ENCODE measurements at regions not wholly inside any gene's neighbourhood (a gene's known extent, or its start where the extent isn't known, plus 50 kb on each side); places are given as distances from the start of the nearest gene placed in this dataset.

DNA sequence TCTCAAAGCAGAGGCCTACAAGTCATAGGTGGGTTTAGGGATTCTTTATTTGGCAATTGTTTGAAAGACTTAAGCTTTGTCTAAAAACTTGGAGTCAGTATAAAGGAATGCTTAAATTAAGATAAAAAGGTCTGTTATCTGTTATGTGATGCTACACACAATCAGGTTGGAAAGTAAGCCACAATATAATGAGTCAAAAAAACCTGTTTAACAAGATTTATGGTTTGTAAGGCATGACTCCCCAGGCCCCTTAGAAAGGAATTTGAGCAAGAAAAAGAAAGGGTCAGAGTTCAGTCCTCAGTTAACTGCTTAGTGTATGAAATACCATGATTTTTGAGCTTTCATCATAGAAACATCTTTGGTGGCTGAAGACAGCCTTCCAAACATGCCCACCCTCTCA, 66.8 kb upstream of the HMGN3 start (continued):
- TF ChIP-seq, protein P1, sequence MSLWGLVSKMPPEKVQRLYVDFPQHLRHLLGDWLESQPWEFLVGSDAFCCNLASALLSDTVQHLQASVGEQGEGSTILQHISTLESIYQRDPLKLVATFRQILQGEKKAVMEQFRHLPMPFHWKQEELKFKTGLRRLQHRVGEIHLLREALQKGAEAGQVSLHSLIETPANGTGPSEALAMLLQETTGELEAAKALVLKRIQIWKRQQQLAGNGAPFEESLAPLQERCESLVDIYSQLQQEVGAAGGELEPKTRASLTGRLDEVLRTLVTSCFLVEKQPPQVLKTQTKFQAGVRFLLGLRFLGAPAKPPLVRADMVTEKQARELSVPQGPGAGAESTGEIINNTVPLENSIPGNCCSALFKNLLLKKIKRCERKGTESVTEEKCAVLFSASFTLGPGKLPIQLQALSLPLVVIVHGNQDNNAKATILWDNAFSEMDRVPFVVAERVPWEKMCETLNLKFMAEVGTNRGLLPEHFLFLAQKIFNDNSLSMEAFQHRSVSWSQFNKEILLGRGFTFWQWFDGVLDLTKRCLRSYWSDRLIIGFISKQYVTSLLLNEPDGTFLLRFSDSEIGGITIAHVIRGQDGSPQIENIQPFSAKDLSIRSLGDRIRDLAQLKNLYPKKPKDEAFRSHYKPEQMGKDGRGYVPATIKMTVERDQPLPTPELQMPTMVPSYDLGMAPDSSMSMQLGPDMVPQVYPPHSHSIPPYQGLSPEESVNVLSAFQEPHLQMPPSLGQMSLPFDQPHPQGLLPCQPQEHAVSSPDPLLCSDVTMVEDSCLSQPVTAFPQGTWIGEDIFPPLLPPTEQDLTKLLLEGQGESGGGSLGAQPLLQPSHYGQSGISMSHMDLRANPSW (CRISPR knock-in tag; conservative IDR thresholded peaks at IDR 0.05; ENCODE audit: low read depth), result no peak
- TF ChIP-seq, protein P2, sequence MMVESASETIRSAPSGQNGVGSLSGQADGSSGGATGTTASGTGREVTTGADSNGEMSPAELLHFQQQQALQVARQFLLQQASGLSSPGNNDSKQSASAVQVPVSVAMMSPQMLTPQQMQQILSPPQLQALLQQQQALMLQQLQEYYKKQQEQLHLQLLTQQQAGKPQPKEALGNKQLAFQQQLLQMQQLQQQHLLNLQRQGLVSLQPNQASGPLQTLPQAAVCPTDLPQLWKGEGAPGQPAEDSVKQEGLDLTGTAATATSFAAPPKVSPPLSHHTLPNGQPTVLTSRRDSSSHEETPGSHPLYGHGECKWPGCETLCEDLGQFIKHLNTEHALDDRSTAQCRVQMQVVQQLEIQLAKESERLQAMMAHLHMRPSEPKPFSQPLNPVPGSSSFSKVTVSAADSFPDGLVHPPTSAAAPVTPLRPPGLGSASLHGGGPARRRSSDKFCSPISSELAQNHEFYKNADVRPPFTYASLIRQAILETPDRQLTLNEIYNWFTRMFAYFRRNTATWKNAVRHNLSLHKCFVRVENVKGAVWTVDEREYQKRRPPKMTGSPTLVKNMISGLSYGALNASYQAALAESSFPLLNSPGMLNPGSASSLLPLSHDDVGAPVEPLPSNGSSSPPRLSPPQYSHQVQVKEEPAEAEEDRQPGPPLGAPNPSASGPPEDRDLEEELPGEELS (CRISPR knock-in tag; IDR thresholded peaks at IDR 0.05), result no peak
- TF ChIP-seq ZNF396 (CRISPR knock-in tag; IDR thresholded peaks at IDR 0.05; ENCODE audit: borderline replicate concordance), result no peak
- TF ChIP-seq, protein P3, sequence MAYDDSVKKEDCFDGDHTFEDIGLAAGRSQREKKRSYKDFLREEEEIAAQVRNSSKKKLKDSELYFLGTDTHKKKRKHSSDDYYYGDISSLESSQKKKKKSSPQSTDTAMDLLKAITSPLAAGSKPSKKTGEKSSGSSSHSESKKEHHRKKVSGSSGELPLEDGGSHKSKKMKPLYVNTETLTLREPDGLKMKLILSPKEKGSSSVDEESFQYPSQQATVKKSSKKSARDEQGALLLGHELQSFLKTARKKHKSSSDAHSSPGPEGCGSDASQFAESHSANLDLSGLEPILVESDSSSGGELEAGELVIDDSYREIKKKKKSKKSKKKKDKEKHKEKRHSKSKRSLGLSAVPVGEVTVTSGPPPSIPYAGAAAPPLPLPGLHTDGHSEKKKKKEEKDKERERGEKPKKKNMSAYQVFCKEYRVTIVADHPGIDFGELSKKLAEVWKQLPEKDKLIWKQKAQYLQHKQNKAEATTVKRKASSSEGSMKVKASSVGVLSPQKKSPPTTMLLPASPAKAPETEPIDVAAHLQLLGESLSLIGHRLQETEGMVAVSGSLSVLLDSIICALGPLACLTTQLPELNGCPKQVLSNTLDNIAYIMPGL (CRISPR knock-in tag; IDR thresholded peaks at IDR 0.05), result no peak

DNA sequence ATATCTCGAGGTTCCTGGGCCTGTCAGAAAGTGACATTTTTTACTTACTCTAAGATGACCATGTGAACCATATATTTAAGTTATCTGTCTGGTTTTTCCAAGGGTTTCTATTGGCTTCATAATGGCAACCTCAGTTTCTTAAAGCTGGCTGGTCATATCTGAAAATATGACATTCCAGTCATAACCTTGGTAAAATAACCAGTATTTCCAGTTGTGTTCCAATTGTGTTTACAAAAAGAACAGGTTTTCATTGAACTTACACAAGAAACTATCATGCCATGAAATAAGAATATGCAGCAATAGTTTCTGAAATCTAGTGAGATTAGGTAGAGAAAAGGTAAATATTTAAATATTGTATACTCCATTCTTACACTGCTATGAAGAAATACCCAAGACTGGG, 61.7 kb upstream of the HMGN3 start:
- CTCF ChIA-PET, result no interaction called here

More for the DNA sequence above, 61.7 kb upstream of the HMGN3 start:
- TF ChIP-seq, protein P4, sequence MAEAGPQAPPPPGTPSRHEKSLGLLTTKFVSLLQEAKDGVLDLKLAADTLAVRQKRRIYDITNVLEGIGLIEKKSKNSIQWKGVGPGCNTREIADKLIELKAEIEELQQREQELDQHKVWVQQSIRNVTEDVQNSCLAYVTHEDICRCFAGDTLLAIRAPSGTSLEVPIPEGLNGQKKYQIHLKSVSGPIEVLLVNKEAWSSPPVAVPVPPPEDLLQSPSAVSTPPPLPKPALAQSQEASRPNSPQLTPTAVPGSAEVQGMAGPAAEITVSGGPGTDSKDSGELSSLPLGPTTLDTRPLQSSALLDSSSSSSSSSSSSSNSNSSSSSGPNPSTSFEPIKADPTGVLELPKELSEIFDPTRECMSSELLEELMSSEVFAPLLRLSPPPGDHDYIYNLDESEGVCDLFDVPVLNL (CRISPR knock-in tag; IDR thresholded peaks at IDR 0.05; ENCODE audit: borderline replicate concordance, low read depth), result no peak
- TF ChIP-seq OVOL2 (CRISPR knock-in tag; IDR thresholded peaks at IDR 0.05; ENCODE audit: borderline replicate concordance), result no peak
- TF ChIP-seq, protein P5, sequence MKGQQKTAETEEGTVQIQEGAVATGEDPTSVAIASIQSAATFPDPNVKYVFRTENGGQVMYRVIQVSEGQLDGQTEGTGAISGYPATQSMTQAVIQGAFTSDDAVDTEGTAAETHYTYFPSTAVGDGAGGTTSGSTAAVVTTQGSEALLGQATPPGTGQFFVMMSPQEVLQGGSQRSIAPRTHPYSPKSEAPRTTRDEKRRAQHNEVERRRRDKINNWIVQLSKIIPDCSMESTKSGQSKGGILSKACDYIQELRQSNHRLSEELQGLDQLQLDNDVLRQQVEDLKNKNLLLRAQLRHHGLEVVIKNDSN (CRISPR knock-in tag; IDR thresholded peaks at IDR 0.05), result no peak
- TF ChIP-seq, protein P6, sequence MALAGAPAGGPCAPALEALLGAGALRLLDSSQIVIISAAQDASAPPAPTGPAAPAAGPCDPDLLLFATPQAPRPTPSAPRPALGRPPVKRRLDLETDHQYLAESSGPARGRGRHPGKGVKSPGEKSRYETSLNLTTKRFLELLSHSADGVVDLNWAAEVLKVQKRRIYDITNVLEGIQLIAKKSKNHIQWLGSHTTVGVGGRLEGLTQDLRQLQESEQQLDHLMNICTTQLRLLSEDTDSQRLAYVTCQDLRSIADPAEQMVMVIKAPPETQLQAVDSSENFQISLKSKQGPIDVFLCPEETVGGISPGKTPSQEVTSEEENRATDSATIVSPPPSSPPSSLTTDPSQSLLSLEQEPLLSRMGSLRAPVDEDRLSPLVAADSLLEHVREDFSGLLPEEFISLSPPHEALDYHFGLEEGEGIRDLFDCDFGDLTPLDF (CRISPR knock-in tag; IDR thresholded peaks at IDR 0.05), result no peak
- TF ChIP-seq ZBTB21 (CRISPR knock-in tag; IDR thresholded peaks at IDR 0.05; ENCODE audit: borderline replicate concordance), result no peak
- TF ChIP-seq, protein P7, sequence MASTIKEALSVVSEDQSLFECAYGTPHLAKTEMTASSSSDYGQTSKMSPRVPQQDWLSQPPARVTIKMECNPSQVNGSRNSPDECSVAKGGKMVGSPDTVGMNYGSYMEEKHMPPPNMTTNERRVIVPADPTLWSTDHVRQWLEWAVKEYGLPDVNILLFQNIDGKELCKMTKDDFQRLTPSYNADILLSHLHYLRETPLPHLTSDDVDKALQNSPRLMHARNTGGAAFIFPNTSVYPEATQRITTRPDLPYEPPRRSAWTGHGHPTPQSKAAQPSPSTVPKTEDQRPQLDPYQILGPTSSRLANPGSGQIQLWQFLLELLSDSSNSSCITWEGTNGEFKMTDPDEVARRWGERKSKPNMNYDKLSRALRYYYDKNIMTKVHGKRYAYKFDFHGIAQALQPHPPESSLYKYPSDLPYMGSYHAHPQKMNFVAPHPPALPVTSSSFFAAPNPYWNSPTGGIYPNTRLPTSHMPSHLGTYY (CRISPR knock-in tag; IDR thresholded peaks at IDR 0.05), result no peak
- TF ChIP-seq KAT7 (CRISPR knock-in tag; IDR thresholded peaks at IDR 0.05; ENCODE audit: borderline replicate concordance), result no peak
- TF ChIP-seq CBFB (CRISPR knock-in tag; IDR thresholded peaks at IDR 0.05; ENCODE audit: low read depth), result no peak
- TF ChIP-seq ZNF423 (CRISPR knock-in tag; IDR thresholded peaks at IDR 0.05), result no peak
- TF ChIP-seq ZNF396 (CRISPR knock-in tag; IDR thresholded peaks at IDR 0.05; ENCODE audit: borderline replicate concordance), result no peak
- no peak for TF ChIP-seq NR1H2 (CRISPR knock-in tag; IDR thresholded peaks at IDR 0.05)
- no peak for TF ChIP-seq PRRX2 (CRISPR knock-in tag; IDR thresholded peaks at IDR 0.05)
- TF ChIP-seq, protein P8, sequence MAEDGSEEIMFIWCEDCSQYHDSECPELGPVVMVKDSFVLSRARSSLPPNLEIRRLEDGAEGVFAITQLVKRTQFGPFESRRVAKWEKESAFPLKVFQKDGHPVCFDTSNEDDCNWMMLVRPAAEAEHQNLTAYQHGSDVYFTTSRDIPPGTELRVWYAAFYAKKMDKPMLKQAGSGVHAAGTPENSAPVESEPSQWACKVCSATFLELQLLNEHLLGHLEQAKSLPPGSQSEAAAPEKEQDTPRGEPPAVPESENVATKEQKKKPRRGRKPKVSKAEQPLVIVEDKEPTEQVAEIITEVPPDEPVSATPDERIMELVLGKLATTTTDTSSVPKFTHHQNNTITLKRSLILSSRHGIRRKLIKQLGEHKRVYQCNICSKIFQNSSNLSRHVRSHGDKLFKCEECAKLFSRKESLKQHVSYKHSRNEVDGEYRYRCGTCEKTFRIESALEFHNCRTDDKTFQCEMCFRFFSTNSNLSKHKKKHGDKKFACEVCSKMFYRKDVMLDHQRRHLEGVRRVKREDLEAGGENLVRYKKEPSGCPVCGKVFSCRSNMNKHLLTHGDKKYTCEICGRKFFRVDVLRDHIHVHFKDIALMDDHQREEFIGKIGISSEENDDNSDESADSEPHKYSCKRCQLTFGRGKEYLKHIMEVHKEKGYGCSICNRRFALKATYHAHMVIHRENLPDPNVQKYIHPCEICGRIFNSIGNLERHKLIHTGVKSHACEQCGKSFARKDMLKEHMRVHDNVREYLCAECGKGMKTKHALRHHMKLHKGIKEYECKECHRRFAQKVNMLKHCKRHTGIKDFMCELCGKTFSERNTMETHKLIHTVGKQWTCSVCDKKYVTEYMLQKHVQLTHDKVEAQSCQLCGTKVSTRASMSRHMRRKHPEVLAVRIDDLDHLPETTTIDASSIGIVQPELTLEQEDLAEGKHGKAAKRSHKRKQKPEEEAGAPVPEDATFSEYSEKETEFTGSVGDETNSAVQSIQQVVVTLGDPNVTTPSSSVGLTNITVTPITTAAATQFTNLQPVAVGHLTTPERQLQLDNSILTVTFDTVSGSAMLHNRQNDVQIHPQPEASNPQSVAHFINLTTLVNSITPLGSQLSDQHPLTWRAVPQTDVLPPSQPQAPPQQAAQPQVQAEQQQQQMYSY (CRISPR knock-in tag; IDR thresholded peaks at IDR 0.05), result no peak
- ATAC-seq, result no peak
- Mint-ChIP-seq H3K36me3 (no peaks in the 10 kb centered on the region), H3K9me3 (peaks cover 5% of the 10 kb centered on the region; the same call in 1 of the 2 replicates), H3K4me3 (no peak overlapping the region), H3K27me3 (ENCODE audit: low read depth) (no peaks in the 10 kb centered on the region), H3K4me1 (peaks cover 4% of the 10 kb centered on the region; the same call in 1 of the 2 replicates), H3K27ac (no peak overlapping the region)
- no peak for DNase-seq (ENCODE audit: low spot score)
- POLR2A ChIA-PET, result no interaction called here
